22Rv1 (cell line): ENCODE measurements at regions not wholly inside any gene's neighbourhood (a gene's known extent, or its start where the extent isn't known, plus 50 kb on each side); places are given as distances from the start of the nearest gene placed in this dataset.
A peak's percentile ranks its signal among the peaks of the same experiment; 100 is the strongest.

Experiments
- H3K27ac ChIP-seq: fragments of 450-650 bp; 2 replicates; pipeline ENCODE4 v1.5.1; 2017
- CTCF ChIP-seq: fragments of 450-650 bp; IDR thresholded peaks from 2 replicates; pipeline ENCODE4 v1.5.1; 2017; ENCODE audit warnings: mild to moderate bottlenecking
- ZFX ChIP-seq: fragments of 450-650 bp; IDR thresholded peaks from 2 replicates; pipeline ENCODE4 v1.6.1; 2017; ENCODE audit warnings: antibody characterized with exemption, borderline replicate concordance

GRCh38 chr6:106918115-106918514, 56.4 kb downstream of the CD24 start:
- H3K27ac ChIP-seq = no peak overlapping the region
- no peak for TF ChIP-seq CTCF
- TF ChIP-seq ZFX = no peak

- H3K27ac ChIP-seq = no peak overlapping the region
- TF ChIP-seq CTCF = no peak
- TF ChIP-seq ZFX = no peak
Observed at GRCh38 chr6:106916891-106917290, 57.6 kb downstream of the CD24 start.

GRCh38 chr6:106913676-106914280, 60.8 kb downstream of the CD24 start:
- H3K27ac ChIP-seq = peak overlapping the region; percentile 74
- TF ChIP-seq CTCF = no peak
- no peak for TF ChIP-seq ZFX

- H3K27ac ChIP-seq = peak overlapping the region; percentile 74
- TF ChIP-seq CTCF (no peak), ZFX (no peak)
Observed at GRCh38 chr6:106913111-106913510, 61.4 kb downstream of the CD24 start.

- H3K27ac ChIP-seq = peak overlapping the region; percentile 74
- TF ChIP-seq ZFX = no peak
- no peak for TF ChIP-seq CTCF
Observed at GRCh38 chr6:106912091-106912490, 62.4 kb downstream of the CD24 start.

- TF ChIP-seq CTCF (no peak), ZFX (no peak)
- H3K27ac ChIP-seq = 0 out of 2 replicates have a peak overlapping the region, but pooled peaks have one; percentile 6
Observed at GRCh38 chr6:106910999-106911949, 63.3 kb downstream of the CD24 start.

- TF ChIP-seq ZFX (no peak), CTCF (no peak)
- H3K27ac ChIP-seq = peak overlapping the region; percentile 12; the same call in 1 of the 2 replicates
Observed at GRCh38 chr6:106908386-106908840, 66.1 kb downstream of the CD24 start.
